Ovary (tissue), 3 donors: ENCODE measurements at regions not wholly inside any gene's neighbourhood (a gene's known extent, or its start where the extent isn't known, plus 50 kb on each side); places are given as distances from the start of the nearest gene placed in this dataset.

Experiments
- CTCF ChIP-seq, 3 donors: fragments of 450-650 bp in 2 of 3; fragments of 200-600 bp in 1 of 3; IDR thresholded peaks; one replicate each; pipeline versions ENCODE4 v1.5.1 to v1.8.0; 2016 to 2022; ENCODE audit warnings: antibody characterized with exemption in 3 of 3, mild to moderate bottlenecking in 1 of 3
- EP300 ChIP-seq: sonication (generic); formaldehyde crosslinking; IDR thresholded peaks from one replicate; pipeline ENCODE4 v1.6.1; 2017; ENCODE audit warnings: antibody characterized with exemption
- donor health status: DM: no; HTN: no; CAD: no.

DNA sequence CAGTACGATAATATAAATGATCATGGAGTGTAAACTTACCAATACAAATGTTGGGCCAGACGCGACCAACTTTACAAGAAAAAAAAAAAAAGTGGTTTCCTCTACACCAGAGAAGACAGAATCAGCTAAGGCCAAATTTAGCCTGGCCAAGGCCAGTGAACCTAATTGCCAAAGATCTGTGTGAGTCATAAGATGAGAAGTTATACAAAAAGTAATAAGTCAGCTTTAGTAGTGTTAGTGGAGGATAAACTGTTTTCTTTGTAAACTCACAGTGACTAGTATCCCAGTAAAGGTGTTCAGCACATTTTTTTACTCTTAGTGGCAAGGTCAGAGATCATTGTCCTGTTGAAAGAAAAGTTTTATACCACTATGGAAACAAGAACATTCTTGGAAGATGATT lies 531.4 kb upstream of the TECRL start:
- TF ChIP-seq CTCF (IDR thresholded peaks at IDR 0.05) (no peak), EP300 (no peak)
